ENCODE measurements at regions not wholly inside any gene's neighbourhood (a gene's known extent, or its start where the extent isn't known, plus 50 kb on each side); places are given as distances from the start of the nearest gene placed in this dataset.

- no peak for TF ChIP-seq ZBTB11 (tag by site-specific recombination; conservative IDR thresholded peaks at IDR 0.05; ENCODE audit: low read depth)
- TF ChIP-seq ZNF837 (tag by site-specific recombination; IDR thresholded peaks at IDR 0.05): no peak
- TF ChIP-seq ZBTB48 (tag by site-specific recombination; IDR thresholded peaks at IDR 0.05): no peak
- TF ChIP-seq ZNF585B (tag by site-specific recombination; IDR thresholded peaks at IDR 0.05): no peak
- TF ChIP-seq ZNF37A (tag by site-specific recombination; IDR thresholded peaks at IDR 0.05): no peak
- TF ChIP-seq ZNF266 (tag by site-specific recombination; IDR thresholded peaks at IDR 0.05; ENCODE audit: low read depth): no peak
- TF ChIP-seq ZNF626 (tag by site-specific recombination; IDR thresholded peaks at IDR 0.05): no peak
- TF ChIP-seq ZNF776 (tag by site-specific recombination; IDR thresholded peaks at IDR 0.05; ENCODE audit: borderline replicate concordance): no peak
- TF ChIP-seq HOXD13 (CRISPR knock-in tag; IDR thresholded peaks at IDR 0.05; ENCODE audit: borderline replicate concordance): no peak
- TF ChIP-seq ZNF654 (tag by site-specific recombination; IDR thresholded peaks at IDR 0.05; ENCODE audit: low read depth): no peak
- no peak for TF ChIP-seq ZNF157 (tag by site-specific recombination; IDR thresholded peaks at IDR 0.05)
- no peak for TF ChIP-seq ZNF398 (tag by site-specific recombination; IDR thresholded peaks at IDR 0.05)
These were observed 138.3 kb upstream of the ETAA1 start (continued) for GRCh38 chr2:67258831-67259230.

GRCh38 chr2:67259556-67260342, 137.4 kb upstream of the ETAA1 start:
- POLR2A ChIA-PET: interaction anchor here (1.0 kb wide), 1 partner anchor 137 kb away, joined by 3 read pairs; no protein-coding TSS in a partner anchor
- TF ChIP-seq ZFP37 (tag by site-specific recombination; IDR thresholded peaks at IDR 0.05) (no peak), ZNF148 (tag by site-specific recombination; IDR thresholded peaks at IDR 0.05; ENCODE audit: borderline replicate concordance) (no peak), ZNF155 (tag by site-specific recombination; IDR thresholded peaks at IDR 0.05) (no peak), ZNF398 (tag by site-specific recombination; IDR thresholded peaks at IDR 0.05) (no peak)
- H3K4me3 ChIP-seq (ENCODE audit: low read depth, low read length): no peak overlapping the region
- no peaks in the 10 kb centered on the region for H3K36me3 ChIP-seq (ENCODE audit: control insufficient read depth in 2 of 2, insufficient read depth in 1 of 2, low read length in 2 of 2)
- H3K27ac ChIP-seq (ENCODE audit: extremely low read depth, low read depth, low read length): no peak overlapping the region
- CTCF ChIA-PET: interaction anchor here (0.6 to 1.7 kb wide), 3 partner anchors 10 to 343 kb away, joined by 3 to 4 read pairs (median 3); no protein-coding TSS in a partner anchor
- H3K4me1 ChIP-seq (ENCODE audit: control insufficient read depth, insufficient read depth, low read length): no peaks in the 10 kb centered on the region
- no peaks in the 10 kb centered on the region for H3K9me3 ChIP-seq (ENCODE audit: control insufficient read depth, insufficient read depth, low read depth, low read length)
